HT1080 (cell line): ENCODE measurements at regions not wholly inside any gene's neighbourhood (a gene's known extent, or its start where the extent isn't known, plus 50 kb on each side); places are given as distances from the start of the nearest gene placed in this dataset.
A peak's percentile ranks its signal among the peaks of the same experiment; 100 is the strongest.
"Not testable (repeated sequence)": the region's sequence is repeated elsewhere in the genome, so short reads cannot be mapped to it uniquely, and the experiment has no call there.

Source experiments
- DNase-seq: peaks from one replicate; pipeline ENCODE4 v3.0.0-alpha.2; 2015; ENCODE audit warnings: low read depth

- peak; percentile 46 for DNase-seq
Observed at GRCh38 chr5:110917161-110917875, 154.2 kb upstream of the TSLP start.

GRCh38 chr5:110918683-110919082 lies 152.8 kb upstream of the TSLP start:
- DNase-seq, result no peak

- no peak for DNase-seq
Observed at GRCh38 chr5:110923971-110924370, 147.5 kb upstream of the TSLP start.

GRCh38 chr5:110925398-110925797 lies 146.1 kb upstream of the TSLP start:
- DNase-seq, result peak; percentile 8

- no peak for DNase-seq
Observed at GRCh38 chr5:110925916-110926315, 145.6 kb upstream of the TSLP start.

GRCh38 chr5:110932755-110933488 lies 138.6 kb upstream of the TSLP start:
- no peak for DNase-seq

- DNase-seq, result peak; percentile 11
Observed at GRCh38 chr5:110940136-110940535, 131.4 kb upstream of the TSLP start.

GRCh38 chr5:110945874-110946436 lies 125.6 kb upstream of the TSLP start:
- DNase-seq, result no peak

GRCh38 chr5:110951373-110951791 lies 120.1 kb upstream of the TSLP start:
- DNase-seq, result no peak

- no peak for DNase-seq
Observed at GRCh38 chr5:110956280-110956912, 115.1 kb upstream of the TSLP start.

GRCh38 chr5:110956913-110957813 lies 114.3 kb upstream of the TSLP start:
- no peak for DNase-seq

GRCh38 chr5:110957934-110958333 lies 113.6 kb upstream of the TSLP start:
- peak; percentile 21 for DNase-seq

GRCh38 chr5:110963495-110963894 lies 108.0 kb upstream of the TSLP start:
- no peak for DNase-seq

GRCh38 chr5:110965773-110966581 lies 105.5 kb upstream of the TSLP start:
- DNase-seq, result no peak

GRCh38 chr5:110968246-110969005 lies 103.1 kb upstream of the TSLP start:
- DNase-seq, result no peak

GRCh38 chr5:110969502-110969901 lies 102.0 kb upstream of the TSLP start:
- DNase-seq, result no peak

GRCh38 chr5:110973510-110973909 lies 98.0 kb upstream of the TSLP start:
- DNase-seq, result no peak

GRCh38 chr5:110977915-110978314 lies 93.6 kb upstream of the TSLP start:
- DNase-seq, result no peak

- not testable (repeated sequence) for DNase-seq
Observed at GRCh38 chr5:110985882-110986281, 85.6 kb upstream of the TSLP start.
